GM10266 (cell line): ENCODE measurements at regions not wholly inside any gene's neighbourhood (a gene's known extent, or its start where the extent isn't known, plus 50 kb on each side); places are given as distances from the start of the nearest gene placed in this dataset.

Source experiments
- DNase-seq: peaks from one replicate; pipeline ENCODE4 v3.0.0; 2012; ENCODE audit errors: extremely low spot score
- CTCF ChIP-seq: IDR thresholded peaks from 2 replicates; pipeline ENCODE4 v1.5.1; 2012; ENCODE audit warnings: mild to moderate bottlenecking, low read depth; ENCODE audit not compliant: control insufficient read depth, insufficient read depth; ENCODE audit errors: missing control alignments

DNA sequence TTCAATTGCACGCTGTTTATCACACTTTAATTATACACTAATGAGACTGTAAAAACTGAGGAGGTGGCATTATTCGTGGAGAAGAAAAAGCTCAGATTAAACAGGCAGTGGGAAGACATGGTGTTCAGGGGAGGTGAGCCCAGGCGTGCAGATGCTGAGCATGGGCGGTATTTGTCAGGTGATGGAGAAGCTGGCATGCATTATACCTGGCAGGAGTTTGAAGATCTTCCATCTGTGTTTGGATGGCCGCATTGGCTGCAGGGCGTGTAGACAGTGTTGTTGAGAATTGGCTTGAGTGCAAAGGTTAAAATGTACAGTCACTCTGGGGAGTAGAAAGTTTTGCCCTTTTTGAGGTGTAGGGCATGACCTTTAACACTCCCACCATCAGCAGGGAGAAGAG is 213.8 kb downstream of the ERMARD start:
- no peak for TF ChIP-seq CTCF
- no peak for DNase-seq

DNA sequence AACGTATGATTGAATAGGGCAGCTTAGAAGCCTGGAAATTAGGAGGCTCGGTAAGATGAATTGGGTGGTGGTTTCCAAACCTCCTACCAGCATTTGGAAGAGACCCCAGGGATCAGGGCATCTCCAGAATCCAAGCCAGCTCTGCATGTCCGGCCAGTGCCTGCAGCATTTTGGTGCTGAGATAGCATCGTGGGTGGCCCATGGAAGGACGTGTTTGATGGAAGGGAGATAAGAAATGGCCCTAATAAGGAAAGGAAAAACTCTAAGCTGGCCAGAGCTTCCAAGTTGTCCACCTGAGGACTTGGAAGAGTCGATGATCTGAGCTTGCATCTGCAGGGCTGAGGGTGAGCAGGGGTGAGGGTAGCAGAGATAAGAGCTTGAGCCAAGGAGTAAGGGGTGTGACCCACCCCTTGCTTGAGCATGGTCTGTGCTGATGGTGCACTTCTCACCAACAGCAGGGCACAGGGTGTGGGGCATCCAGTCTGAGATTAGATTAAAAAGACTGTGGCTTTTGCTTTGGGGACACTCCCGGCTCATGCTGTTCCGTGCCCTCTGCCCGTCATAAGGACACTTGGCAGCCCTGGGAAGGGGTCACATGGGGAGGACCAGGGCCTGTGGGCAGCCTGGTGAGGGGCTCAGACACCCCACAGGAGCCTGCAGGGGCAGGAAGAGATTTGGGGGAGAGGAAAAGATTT is 213.2 kb downstream of the ERMARD start:
- TF ChIP-seq CTCF, result no peak
- no peak for DNase-seq

DNA sequence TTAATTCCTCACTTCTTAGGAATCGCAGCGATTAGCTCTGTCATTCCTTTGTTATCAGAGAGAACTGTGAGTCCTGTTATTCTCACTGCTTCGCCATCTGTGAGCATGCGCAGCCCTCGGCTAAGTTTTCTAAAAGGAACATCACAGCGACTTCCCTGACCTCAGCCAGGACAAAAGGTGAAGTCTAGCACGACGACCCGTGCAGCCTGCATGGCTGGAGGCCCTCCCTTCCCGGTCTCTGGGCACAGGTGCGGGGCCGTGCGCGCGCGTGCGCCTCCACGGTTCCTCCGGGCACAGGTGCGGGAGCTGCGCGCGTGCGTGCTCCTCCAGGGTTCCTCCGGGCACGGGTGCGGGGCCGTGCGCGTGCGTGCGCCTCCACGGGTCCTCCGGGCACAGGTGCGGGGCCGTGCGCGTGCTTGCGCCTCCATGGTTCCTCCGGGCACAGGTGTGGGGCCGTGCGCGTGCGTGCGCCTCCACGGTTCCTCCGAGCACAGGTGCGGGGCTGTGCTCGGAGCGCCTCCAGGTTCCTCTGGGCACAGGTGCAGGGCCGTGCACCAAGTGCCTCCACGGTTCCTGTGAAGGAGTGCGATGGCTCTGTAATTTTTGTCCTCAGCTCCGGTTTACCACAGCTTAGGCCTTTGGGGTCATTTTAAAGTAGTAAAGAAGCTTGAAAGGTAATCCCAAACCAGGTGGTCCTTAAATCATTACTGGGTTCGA is 212.3 kb downstream of the ERMARD start:
- DNase-seq, result no peak
- TF ChIP-seq CTCF, result no peak

GRCh38 chr6:169962604-169963469 is 211.4 kb downstream of the ERMARD start:
- DNase-seq, result no peak
- no peak for TF ChIP-seq CTCF

DNA sequence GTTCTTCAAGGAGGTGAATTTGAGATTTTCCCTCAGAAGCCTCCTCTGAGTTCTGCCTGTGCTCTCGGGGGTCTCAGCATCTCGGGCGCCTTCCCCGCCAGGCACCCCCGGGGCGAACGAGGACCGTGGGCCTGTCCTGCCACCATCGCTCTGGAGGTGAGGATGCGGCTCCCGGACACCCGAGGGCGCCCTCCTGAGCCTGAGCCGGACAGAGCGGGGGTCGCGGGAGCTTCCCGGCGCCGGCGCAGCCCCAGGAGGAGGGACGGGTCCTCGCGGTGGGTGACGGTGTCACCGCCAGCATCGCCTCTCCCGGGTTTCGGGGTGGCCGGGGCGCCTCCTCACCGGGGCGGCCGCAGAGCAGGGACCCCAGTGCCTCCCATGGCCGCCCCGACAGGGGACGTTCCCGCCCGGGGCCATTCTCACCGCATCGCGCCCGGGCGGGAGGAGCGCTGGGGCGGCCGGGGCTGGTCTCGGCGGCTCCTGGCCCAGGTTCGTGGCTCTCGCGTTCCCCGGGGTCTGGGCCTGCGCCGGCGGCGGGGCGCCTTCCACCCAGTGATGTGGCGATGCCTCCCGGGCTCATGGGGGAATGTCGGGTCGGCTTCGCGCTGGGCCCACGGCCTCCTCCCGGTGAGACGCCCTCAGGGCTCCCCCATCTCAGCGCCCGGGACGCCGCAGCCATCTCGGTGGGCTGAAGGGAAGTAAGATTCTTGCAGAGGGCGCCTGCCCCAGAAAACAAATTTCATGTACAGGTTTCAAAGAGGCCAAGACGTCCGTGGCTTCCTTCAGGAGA is 210.5 kb downstream of the ERMARD start:
- DNase-seq, result no peak
- TF ChIP-seq CTCF, result no peak

DNA sequence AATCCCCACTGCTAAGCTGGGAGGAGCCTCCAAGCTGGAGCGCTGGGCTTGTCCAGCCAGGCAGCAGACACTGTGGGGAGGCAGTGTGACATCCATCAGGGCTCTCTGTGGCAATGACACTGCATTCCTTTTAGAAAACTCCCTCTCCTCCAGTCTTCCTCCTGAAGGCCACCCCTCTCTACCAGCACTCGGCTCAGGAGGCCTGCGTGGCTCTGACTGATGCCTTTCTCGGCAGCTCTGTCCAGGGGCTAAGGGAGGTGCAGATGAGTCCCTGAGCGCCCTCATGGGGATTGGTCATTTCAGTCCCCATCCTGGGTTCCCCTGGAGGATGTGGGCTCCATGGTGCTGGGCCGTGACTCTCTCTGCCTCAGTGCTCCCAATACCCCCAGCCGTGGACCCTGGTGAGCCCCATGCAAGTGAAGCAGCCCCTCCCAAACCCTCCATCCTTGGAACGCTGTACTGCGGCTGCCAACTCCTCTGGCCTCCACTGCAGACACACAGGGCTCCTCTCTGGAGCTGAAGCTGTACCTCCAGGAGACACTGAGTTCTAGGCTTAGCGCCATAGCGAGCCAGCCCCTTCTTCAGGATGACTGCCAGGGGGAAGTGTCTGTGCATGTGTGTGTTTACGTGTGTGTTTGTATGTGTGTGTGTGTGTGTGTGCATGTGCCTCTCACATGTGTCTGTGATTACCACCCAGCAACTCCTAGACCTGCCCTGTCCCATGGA is 209.6 kb downstream of the ERMARD start:
- no peak for DNase-seq
- TF ChIP-seq CTCF, result no peak
